Activated CD8-positive, alpha-beta T cell treated with anti-CD3 and anti-CD28 coated beads for 36 hours (primary cell): ENCODE measurements at regions not wholly inside any gene's neighbourhood (a gene's known extent, or its start where the extent isn't known, plus 50 kb on each side); places are given as distances from the start of the nearest gene placed in this dataset.
"Not testable (repeated sequence)": the region's sequence is repeated elsewhere in the genome, so short reads cannot be mapped to it uniquely, and the experiment has no call there.

Source experiments
- ATAC-seq: fragments of 200-7000 bp; cut with Tn5 transposase; one replicate; pipeline ENCODE4 v1.10.0; 2021; ENCODE audit warnings: mild to moderate bottlenecking, moderate library complexity
- CTCF ChIA-PET: fragments of 350-600 bp; sonication (Branson Sonifier 250); formaldehyde crosslinking; loops from one replicate; lab custom pipeline; 2021; ENCODE audit warnings: antibody characterized with exemption; lab: Charles Lee
- POLR2A ChIA-PET: fragments of 350-600 bp; sonication (Branson Sonifier 250); formaldehyde crosslinking; loops from one replicate; lab custom pipeline; 2021; ENCODE audit warnings: antibody characterized with exemption; lab: Charles Lee
- DNase-seq: peaks from one replicate; pipeline ENCODE4 v3.0.0-alpha.2; 2020
- H3K27ac Mint-ChIP-seq: one replicate; pipeline ENCODE4 v1.8.0; 2021; ENCODE audit warnings: mild to moderate bottlenecking, mixed read lengths
- H3K27me3 Mint-ChIP-seq: one replicate; pipeline ENCODE4 v1.8.0; 2021; ENCODE audit warnings: mixed read lengths
- H3K36me3 Mint-ChIP-seq: one replicate; pipeline ENCODE4 v1.8.0; 2021; ENCODE audit warnings: low read depth, mixed read lengths
- H3K4me1 Mint-ChIP-seq: one replicate; pipeline ENCODE4 v1.8.0; 2021; ENCODE audit warnings: low read depth, mixed read lengths
- H3K4me3 Mint-ChIP-seq: one replicate; pipeline ENCODE4 v1.8.0; 2021; ENCODE audit warnings: mild to moderate bottlenecking, moderate library complexity, mixed read lengths
- H3K9me3 Mint-ChIP-seq: one replicate; pipeline ENCODE4 v1.8.0; 2021; ENCODE audit warnings: mixed read lengths
- intact Hi-C: fragments of 100-400 bp; cut with micrococcal nuclease; formaldehyde crosslinking; loops from one replicate; pipeline ENCODE4 v1.10.0; 2022
- TF ChIP-seq, protein P1 (sequence below): fragments of 200-600 bp; IDR thresholded peaks from one replicate; pipeline ENCODE4 v1.8.0; 2022; ENCODE audit warnings: antibody characterized with exemption, mild to moderate bottlenecking

- Mint-ChIP-seq H3K36me3 (no peaks in the 10 kb centered on the region), H3K27ac (no peak overlapping the region), H3K4me1 (no peaks in the 10 kb centered on the region), H3K27me3 (peaks cover 3% of the 10 kb centered on the region), H3K9me3 (no peaks in the 10 kb centered on the region), H3K4me3 (no peak overlapping the region)
- ChIA-PET POLR2A (interaction anchor here (1.0 kb wide), 1 partner anchor 8 kb away, joined by 4 read pairs; no protein-coding TSS in a partner anchor), CTCF (no interaction called here)
- intact Hi-C loops, result no loop called here
- DNase-seq (no peak), ATAC-seq (no peak)
- TF ChIP-seq, protein P1, sequence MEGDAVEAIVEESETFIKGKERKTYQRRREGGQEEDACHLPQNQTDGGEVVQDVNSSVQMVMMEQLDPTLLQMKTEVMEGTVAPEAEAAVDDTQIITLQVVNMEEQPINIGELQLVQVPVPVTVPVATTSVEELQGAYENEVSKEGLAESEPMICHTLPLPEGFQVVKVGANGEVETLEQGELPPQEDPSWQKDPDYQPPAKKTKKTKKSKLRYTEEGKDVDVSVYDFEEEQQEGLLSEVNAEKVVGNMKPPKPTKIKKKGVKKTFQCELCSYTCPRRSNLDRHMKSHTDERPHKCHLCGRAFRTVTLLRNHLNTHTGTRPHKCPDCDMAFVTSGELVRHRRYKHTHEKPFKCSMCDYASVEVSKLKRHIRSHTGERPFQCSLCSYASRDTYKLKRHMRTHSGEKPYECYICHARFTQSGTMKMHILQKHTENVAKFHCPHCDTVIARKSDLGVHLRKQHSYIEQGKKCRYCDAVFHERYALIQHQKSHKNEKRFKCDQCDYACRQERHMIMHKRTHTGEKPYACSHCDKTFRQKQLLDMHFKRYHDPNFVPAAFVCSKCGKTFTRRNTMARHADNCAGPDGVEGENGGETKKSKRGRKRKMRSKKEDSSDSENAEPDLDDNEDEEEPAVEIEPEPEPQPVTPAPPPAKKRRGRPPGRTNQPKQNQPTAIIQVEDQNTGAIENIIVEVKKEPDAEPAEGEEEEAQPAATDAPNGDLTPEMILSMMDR, result no peak
Observed at GRCh38 chr20:4437131-4437530, 188.0 kb upstream of the ADRA1D start.

- H3K4me3 Mint-ChIP-seq, result no peak overlapping the region
- POLR2A ChIA-PET, result interaction anchor here (0.6 kb wide), 1 partner anchor 13 kb away, joined by 3 read pairs; no protein-coding TSS in a partner anchor
- CTCF ChIA-PET, result no interaction called here
- ATAC-seq, result no peak
- intact Hi-C loops, result no loop called here
- TF ChIP-seq, protein P1, result no peak
- H3K4me1 Mint-ChIP-seq, result no peaks in the 10 kb centered on the region
- no peaks in the 10 kb centered on the region for H3K9me3 Mint-ChIP-seq
- DNase-seq, result no peak
- peaks cover 3% of the 10 kb centered on the region for H3K27me3 Mint-ChIP-seq
- H3K36me3 Mint-ChIP-seq, result no peaks in the 10 kb centered on the region
- no peak overlapping the region for H3K27ac Mint-ChIP-seq
Observed at GRCh38 chr20:4435671-4436455, 186.8 kb upstream of the ADRA1D start.

- intact Hi-C loops, result no loop called here
- no peaks in the 10 kb centered on the region for H3K9me3 Mint-ChIP-seq
- H3K4me1 Mint-ChIP-seq, result no peaks in the 10 kb centered on the region
- ATAC-seq, result no peak
- CTCF ChIA-PET, result no interaction called here
- DNase-seq, result no peak
- TF ChIP-seq, protein P1, result no peak
- no peaks in the 10 kb centered on the region for H3K36me3 Mint-ChIP-seq
- H3K27ac Mint-ChIP-seq, result no peak overlapping the region
- peaks cover 3% of the 10 kb centered on the region for H3K27me3 Mint-ChIP-seq
- no peak overlapping the region for H3K4me3 Mint-ChIP-seq
- POLR2A ChIA-PET, result interaction anchor here (0.9 kb wide), 1 partner anchor 12 kb away, joined by 3 read pairs; no protein-coding TSS in a partner anchor
Observed at GRCh38 chr20:4435225-4435624, 186.1 kb upstream of the ADRA1D start.

GRCh38 chr20:4434681-4435080 is 185.6 kb upstream of the ADRA1D start:
- ChIA-PET POLR2A (interaction anchor here (0.9 kb wide), 1 partner anchor 11 kb away, joined by 3 read pairs; no protein-coding TSS in a partner anchor), CTCF (no interaction called here)
- TF ChIP-seq, protein P1, result no peak
- DNase-seq, result no peak
- Mint-ChIP-seq H3K4me1 (no peaks in the 10 kb centered on the region), H3K27ac (no peak overlapping the region), H3K27me3 (peaks cover 3% of the 10 kb centered on the region), H3K9me3 (no peaks in the 10 kb centered on the region), H3K36me3 (no peaks in the 10 kb centered on the region), H3K4me3 (no peak overlapping the region)
- intact Hi-C loops, result no loop called here
- no peak for ATAC-seq

DNA sequence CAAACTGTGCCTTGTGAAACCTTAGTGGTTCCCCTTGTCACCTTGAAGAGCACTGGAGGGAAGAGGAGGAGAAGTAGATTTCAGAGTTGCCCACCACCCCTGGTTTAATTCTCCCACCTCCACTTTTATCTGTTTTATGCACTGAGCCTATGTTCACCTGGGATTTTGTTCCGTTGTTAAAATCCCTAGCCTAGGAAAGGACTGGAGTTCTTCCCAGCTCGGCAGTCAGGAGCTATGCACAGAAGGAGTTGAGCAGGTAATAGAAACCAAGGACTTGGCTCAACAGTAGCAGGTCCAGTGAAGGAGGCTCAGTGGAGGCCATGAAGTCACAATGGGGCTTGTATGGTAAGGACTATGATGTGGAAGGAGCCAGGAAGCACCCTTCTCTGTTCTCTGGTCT is 182.4 kb upstream of the ADRA1D start:
- intact Hi-C loops, result no loop called here
- H3K27ac Mint-ChIP-seq, result no peak overlapping the region

GRCh38 chr20:4430826-4431225 is 181.7 kb upstream of the ADRA1D start:
- CTCF ChIA-PET, result not testable (repeated sequence)

More for the DNA sequence above, 182.4 kb upstream of the ADRA1D start:
- H3K9me3 Mint-ChIP-seq, result no peaks in the 10 kb centered on the region
- ATAC-seq (no peak), DNase-seq (no peak)
- CTCF ChIA-PET, result no interaction called here
- H3K27me3 Mint-ChIP-seq, result peaks cover 3% of the 10 kb centered on the region
- H3K36me3 Mint-ChIP-seq, result no peaks in the 10 kb centered on the region
- TF ChIP-seq, protein P1, result no peak
- no peaks in the 10 kb centered on the region for H3K4me1 Mint-ChIP-seq
- H3K4me3 Mint-ChIP-seq, result no peak overlapping the region
- POLR2A ChIA-PET, result no interaction called here

More at GRCh38 chr20:4430826-4431225, 181.7 kb upstream of the ADRA1D start:
- H3K9me3 Mint-ChIP-seq, intact Hi-C loops, H3K36me3 Mint-ChIP-seq, H3K27me3 Mint-ChIP-seq, H3K4me3 Mint-ChIP-seq, DNase-seq, H3K27ac Mint-ChIP-seq, ATAC-seq, H3K4me1 Mint-ChIP-seq, POLR2A ChIA-PET: not testable (repeated sequence)
